ENCODE measurements at regions not wholly inside any gene's neighbourhood (a gene's known extent, or its start where the extent isn't known, plus 50 kb on each side); places are given as distances from the start of the nearest gene placed in this dataset.

DNA sequence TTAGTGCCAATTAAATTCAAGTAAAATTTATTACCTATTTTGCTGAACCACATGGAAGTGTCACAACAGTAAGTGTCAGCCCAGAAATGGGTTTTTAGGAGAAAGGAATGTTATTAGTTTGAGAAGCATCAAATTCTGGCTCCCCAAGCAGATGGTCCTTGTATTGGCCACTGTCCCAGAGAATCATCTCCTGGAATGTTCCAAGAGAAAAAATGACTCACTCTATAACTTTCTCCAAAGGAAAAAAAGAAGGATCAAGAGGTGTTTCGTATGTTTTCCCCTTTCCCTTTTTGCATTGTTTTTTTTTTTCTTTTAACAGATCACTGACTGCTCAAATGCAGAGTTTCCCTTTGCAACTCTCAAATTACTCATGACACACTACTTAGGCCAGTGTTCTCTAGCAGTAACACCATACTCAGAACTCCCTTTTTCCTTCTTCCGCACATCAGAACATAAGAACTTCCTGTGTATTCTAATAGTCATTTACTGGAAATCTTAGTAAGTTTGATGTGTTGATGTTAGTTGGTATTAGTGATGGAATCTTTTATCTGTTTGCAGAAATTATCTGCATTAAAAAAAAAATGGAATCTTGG is 390.3 kb downstream of the GPD2 start:
- no peak for DNase-seq (ENCODE audit: extremely low read depth, insufficient read length)
- no peaks in the 10 kb centered on the region for H3K36me3 ChIP-seq (ENCODE audit: control insufficient read depth, insufficient read depth, low read length)
- TF ChIP-seq, protein P1, sequence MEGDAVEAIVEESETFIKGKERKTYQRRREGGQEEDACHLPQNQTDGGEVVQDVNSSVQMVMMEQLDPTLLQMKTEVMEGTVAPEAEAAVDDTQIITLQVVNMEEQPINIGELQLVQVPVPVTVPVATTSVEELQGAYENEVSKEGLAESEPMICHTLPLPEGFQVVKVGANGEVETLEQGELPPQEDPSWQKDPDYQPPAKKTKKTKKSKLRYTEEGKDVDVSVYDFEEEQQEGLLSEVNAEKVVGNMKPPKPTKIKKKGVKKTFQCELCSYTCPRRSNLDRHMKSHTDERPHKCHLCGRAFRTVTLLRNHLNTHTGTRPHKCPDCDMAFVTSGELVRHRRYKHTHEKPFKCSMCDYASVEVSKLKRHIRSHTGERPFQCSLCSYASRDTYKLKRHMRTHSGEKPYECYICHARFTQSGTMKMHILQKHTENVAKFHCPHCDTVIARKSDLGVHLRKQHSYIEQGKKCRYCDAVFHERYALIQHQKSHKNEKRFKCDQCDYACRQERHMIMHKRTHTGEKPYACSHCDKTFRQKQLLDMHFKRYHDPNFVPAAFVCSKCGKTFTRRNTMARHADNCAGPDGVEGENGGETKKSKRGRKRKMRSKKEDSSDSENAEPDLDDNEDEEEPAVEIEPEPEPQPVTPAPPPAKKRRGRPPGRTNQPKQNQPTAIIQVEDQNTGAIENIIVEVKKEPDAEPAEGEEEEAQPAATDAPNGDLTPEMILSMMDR (IDR thresholded peaks at IDR 0.05; ENCODE audit: insufficient read depth, low read length, poor library complexity, severe bottlenecking) = no peak
- H3K4me3 ChIP-seq (replicated peaks; ENCODE audit: low read depth, low read length) = no peak overlapping the region
- no peaks in the 10 kb centered on the region for H3K27me3 ChIP-seq (replicated peaks; ENCODE audit: control insufficient read depth, insufficient read depth, low read length)

DNA sequence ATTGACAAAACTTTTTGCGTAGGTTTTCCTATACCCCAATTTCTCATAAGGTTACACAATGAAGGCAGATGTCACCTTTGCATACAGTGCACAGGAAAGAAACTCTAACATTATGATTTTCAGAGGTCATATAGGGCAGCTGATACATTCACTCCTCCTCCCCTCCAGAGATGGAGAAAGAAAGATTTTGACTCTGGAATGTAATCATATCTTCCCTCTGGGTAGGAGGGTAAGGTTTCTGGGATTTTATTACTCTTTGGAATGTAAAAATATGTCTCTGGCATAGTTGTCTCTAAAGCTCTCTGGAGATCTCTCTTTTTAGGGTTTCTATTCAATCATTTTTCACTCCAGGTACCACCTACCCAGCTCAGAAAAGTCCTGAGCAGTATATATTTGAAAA is 398.3 kb downstream of the GPD2 start:
- no peak for DNase-seq (ENCODE audit: extremely low read depth, insufficient read length)
- no peaks in the 10 kb centered on the region; the same call in 1 of the 2 replicates for H3K27me3 ChIP-seq (replicated peaks; ENCODE audit: control insufficient read depth, insufficient read depth, low read length)
- no peak overlapping the region for H3K4me3 ChIP-seq (replicated peaks; ENCODE audit: low read depth, low read length)
- no peaks in the 10 kb centered on the region for H3K36me3 ChIP-seq (ENCODE audit: control insufficient read depth, insufficient read depth, low read length)
- TF ChIP-seq, protein P1 (IDR thresholded peaks at IDR 0.05; ENCODE audit: insufficient read depth, low read length, poor library complexity, severe bottlenecking) = no peak

DNA sequence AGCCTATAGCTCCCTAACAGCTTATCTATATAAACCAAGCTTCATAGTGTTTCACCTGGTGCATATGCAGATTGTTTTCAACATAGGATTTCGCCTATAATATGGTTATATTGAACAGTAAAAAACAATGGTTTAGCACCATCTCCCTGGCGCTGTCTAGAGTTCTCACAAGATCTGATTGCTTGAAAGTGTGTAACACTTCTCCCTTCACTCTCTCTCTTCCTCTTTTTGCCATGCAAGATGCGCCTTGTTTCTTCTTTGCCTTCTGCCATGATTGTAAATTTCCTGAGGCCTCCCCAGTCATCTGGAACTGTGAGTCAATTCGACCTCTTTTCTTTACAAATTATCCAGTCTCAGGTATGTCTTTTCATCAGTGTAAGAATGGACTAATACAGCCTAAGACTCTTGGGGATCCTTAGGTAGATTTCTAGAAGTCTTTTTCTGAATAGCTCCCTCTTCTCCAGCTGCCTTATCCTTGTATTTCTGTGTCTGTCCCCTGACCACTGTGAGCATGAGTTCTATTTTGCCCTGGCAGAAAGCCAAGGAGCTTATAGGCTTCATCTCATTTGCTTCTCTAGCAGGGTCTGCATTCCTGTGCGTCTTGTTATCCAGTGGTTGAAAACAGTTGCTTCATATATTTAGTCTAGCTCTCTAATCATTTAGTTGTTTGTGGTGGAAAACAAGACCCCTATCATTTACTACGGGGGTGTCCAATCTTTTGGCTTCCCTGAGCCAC is 401.6 kb downstream of the GPD2 start:
- DNase-seq (ENCODE audit: extremely low read depth, insufficient read length) = no peak
- H3K27me3 ChIP-seq (replicated peaks; ENCODE audit: control insufficient read depth, insufficient read depth, low read length) = no peaks in the 10 kb centered on the region; the same call in 1 of the 2 replicates
- H3K4me3 ChIP-seq (replicated peaks; ENCODE audit: low read depth, low read length) = no peak overlapping the region
- TF ChIP-seq, protein P1 (IDR thresholded peaks at IDR 0.05; ENCODE audit: insufficient read depth, low read length, poor library complexity, severe bottlenecking) = no peak
- H3K36me3 ChIP-seq (ENCODE audit: control insufficient read depth, insufficient read depth, low read length) = no peaks in the 10 kb centered on the region

DNA sequence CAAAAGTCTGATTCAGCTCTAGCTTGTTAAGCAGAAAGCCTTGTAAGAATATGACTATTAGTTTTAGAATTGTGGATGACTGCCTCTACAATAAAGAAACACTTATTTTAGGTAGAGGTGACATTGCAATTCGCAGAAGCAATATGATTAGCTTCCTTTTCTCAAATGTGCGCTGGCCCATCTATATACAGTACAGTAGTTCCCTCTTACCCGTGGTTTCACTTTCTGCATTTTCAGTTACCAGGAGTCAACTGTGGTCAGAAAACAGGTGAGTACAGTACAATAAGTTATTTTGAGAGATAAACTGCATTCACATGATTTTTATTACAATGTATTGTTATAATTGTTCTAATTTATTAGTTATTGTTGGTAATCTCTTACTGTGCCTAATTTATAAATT is 405.1 kb downstream of the GPD2 start:
- H3K36me3 ChIP-seq (ENCODE audit: control insufficient read depth, insufficient read depth, low read length) = no peaks in the 10 kb centered on the region
- DNase-seq (ENCODE audit: extremely low read depth, insufficient read length) = no peak
- no peaks in the 10 kb centered on the region; the same call in 1 of the 2 replicates for H3K27me3 ChIP-seq (replicated peaks; ENCODE audit: control insufficient read depth, insufficient read depth, low read length)
- no peak overlapping the region for H3K4me3 ChIP-seq (replicated peaks; ENCODE audit: low read depth, low read length)
- TF ChIP-seq, protein P1 (IDR thresholded peaks at IDR 0.05; ENCODE audit: insufficient read depth, low read length, poor library complexity, severe bottlenecking) = no peak

DNA sequence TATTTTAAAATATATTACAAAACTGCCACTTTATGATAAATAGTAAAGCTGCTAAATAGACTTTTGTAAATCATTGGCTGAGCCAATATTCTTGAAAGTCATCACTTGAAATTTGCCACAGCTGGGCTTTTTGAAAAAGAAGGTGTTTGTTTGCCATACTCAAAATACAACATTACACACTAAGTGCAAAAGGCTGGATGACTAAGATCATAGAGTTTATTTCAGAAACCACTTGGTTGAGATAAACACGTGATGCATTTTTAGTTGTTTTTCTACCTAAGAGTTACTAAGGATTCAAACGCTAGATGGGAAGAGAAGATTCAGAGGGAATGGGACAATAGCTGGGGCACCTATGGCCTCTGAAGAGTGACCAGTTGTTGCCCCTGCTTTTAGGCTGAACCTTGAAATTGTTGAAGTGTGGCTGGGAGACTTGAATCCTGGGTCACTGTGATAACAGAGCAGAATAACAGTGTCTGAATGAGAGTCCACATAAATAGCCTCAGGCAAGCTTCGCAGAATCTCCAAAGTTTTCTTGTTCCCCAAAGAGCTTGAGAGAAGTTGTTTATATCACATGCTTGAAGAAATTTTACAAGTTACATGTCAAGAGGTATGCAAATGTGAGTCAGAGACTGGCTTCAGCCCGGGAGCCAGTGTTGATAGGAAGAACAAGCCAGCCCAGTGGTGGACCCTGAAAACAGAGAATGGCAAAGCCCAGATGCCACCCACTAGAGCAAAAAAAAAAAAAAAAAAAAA is 409.8 kb downstream of the GPD2 start:
- no peak for DNase-seq (ENCODE audit: extremely low read depth, insufficient read length)

More for the DNA sequence above, 409.8 kb downstream of the GPD2 start:
- Histone ChIP-seq H3K36me3 (ENCODE audit: control insufficient read depth, insufficient read depth, low read length) (no peaks in the 10 kb centered on the region), H3K27me3 (replicated peaks; ENCODE audit: control insufficient read depth, insufficient read depth, low read length) (no peaks in the 10 kb centered on the region), H3K4me3 (replicated peaks; ENCODE audit: low read depth, low read length) (no peak overlapping the region)
- TF ChIP-seq, protein P1 (IDR thresholded peaks at IDR 0.05; ENCODE audit: insufficient read depth, low read length, poor library complexity, severe bottlenecking) = no peak

Data from GM06990 (cell line).